GM19239 (cell line): ENCODE measurements at regions not wholly inside any gene's neighbourhood (a gene's known extent, or its start where the extent isn't known, plus 50 kb on each side); places are given as distances from the start of the nearest gene placed in this dataset.
A peak's percentile ranks its signal among the peaks of the same experiment; 100 is the strongest.

Source experiments
- DNase-seq: peaks from one replicate; pipeline ENCODE4 v3.0.0; 2011; ENCODE audit warnings: low spot score; ENCODE audit not compliant: insufficient read length
- FAIRE-seq: peaks from 2 replicates; lab custom pipeline; 2011; peaks lifted over from hg19 to GRCh38; lab: Jason Lieb, UNC

GRCh38 chr5:91699429-91699828 lies 316.3 kb upstream of the ARRDC3 start:
- FAIRE-seq (no peak), DNase-seq (no peak)

GRCh38 chr5:91691592-91691991 lies 308.5 kb upstream of the ARRDC3 start:
- FAIRE-seq (no peak), DNase-seq (no peak)

- FAIRE-seq, result no peak
- no peak for DNase-seq
These were observed 307.8 kb upstream of the ARRDC3 start for GRCh38 chr5:91690921-91691320.

GRCh38 chr5:91687430-91687829 lies 304.3 kb upstream of the ARRDC3 start:
- no peak for DNase-seq
- no peak for FAIRE-seq

- FAIRE-seq (no peak), DNase-seq (no peak)
These were observed 301.5 kb upstream of the ARRDC3 start for GRCh38 chr5:91684625-91685024.

- no peak for DNase-seq
- no peak for FAIRE-seq
These were observed 287.4 kb upstream of the ARRDC3 start for GRCh38 chr5:91670563-91670962.

- DNase-seq (no peak), FAIRE-seq (no peak)
These were observed 287.0 kb upstream of the ARRDC3 start for GRCh38 chr5:91670122-91670521.

- FAIRE-seq, result no peak
These were observed 285.1 kb upstream of the ARRDC3 start for GRCh38 chr5:91668261-91668660.

GRCh38 chr5:91652678-91653077 lies 269.6 kb upstream of the ARRDC3 start:
- DNase-seq (no peak), FAIRE-seq (no peak)

More at GRCh38 chr5:91668261-91668660, 285.1 kb upstream of the ARRDC3 start:
- DNase-seq, result no peak

GRCh38 chr5:91651704-91652103 lies 268.6 kb upstream of the ARRDC3 start:
- FAIRE-seq, result no peak
- no peak for DNase-seq

GRCh38 chr5:91645347-91645746 lies 262.2 kb upstream of the ARRDC3 start:
- FAIRE-seq (no peak), DNase-seq (no peak)

GRCh38 chr5:91643797-91644196 lies 260.7 kb upstream of the ARRDC3 start:
- DNase-seq (no peak), FAIRE-seq (no peak)

GRCh38 chr5:91642581-91642980 lies 259.5 kb upstream of the ARRDC3 start:
- DNase-seq, result no peak
- no peak for FAIRE-seq

GRCh38 chr5:91641730-91642350 lies 258.7 kb upstream of the ARRDC3 start:
- peak; percentile 2 for DNase-seq
- peak; percentile 86 for FAIRE-seq

GRCh38 chr5:91639744-91640143 lies 256.6 kb upstream of the ARRDC3 start:
- FAIRE-seq (no peak), DNase-seq (no peak)

GRCh38 chr5:91638010-91638409 lies 254.9 kb upstream of the ARRDC3 start:
- no peak for FAIRE-seq
- DNase-seq, result no peak

GRCh38 chr5:91635950-91636734 lies 253.0 kb upstream of the ARRDC3 start:
- no peak for DNase-seq
- FAIRE-seq, result no peak

- DNase-seq (no peak), FAIRE-seq (no peak)
These were observed 249.8 kb upstream of the ARRDC3 start for GRCh38 chr5:91632871-91633270.

- DNase-seq, result no peak
These were observed 228.6 kb upstream of the ARRDC3 start for GRCh38 chr5:91611746-91612145.

GRCh38 chr5:91607675-91608074 lies 224.6 kb upstream of the ARRDC3 start:
- DNase-seq (no peak), FAIRE-seq (no peak)

More at GRCh38 chr5:91611746-91612145, 228.6 kb upstream of the ARRDC3 start:
- no peak for FAIRE-seq

- DNase-seq, result no peak
- FAIRE-seq, result no peak
These were observed 216.7 kb upstream of the ARRDC3 start for GRCh38 chr5:91599863-91600262.

- DNase-seq (no peak), FAIRE-seq (no peak)
These were observed 215.1 kb upstream of the ARRDC3 start for GRCh38 chr5:91598216-91598615.
